ENCODE measurements at regions not wholly inside any gene's neighbourhood (a gene's known extent, or its start where the extent isn't known, plus 50 kb on each side); places are given as distances from the start of the nearest gene placed in this dataset.

GRCh38 chrX:37955273-37955672 lies 51.1 kb upstream of the SYTL5 start:
- TF ChIP-seq POLR2A (IDR thresholded peaks at IDR 0.05) (no peak), CTCF (IDR thresholded peaks at IDR 0.05) (no peak)
